Liver (tissue), 3 donors: ENCODE measurements at regions not wholly inside any gene's neighbourhood (a gene's known extent, or its start where the extent isn't known, plus 50 kb on each side); places are given as distances from the start of the nearest gene placed in this dataset.

ENCODE experiments used
- CTCF ChIP-seq: fragments of 150-350 bp; IDR thresholded peaks from 2 replicates; pipeline ENCODE4 v1.5.1; 2017; ENCODE audit warnings: improper control_type of control experiment, low read depth, low read length; ENCODE audit not compliant: missing input control
- TF ChIP-seq, protein P1 (sequence below): IDR thresholded peaks from 2 replicates; pipeline ENCODE4 v1.6.1; 2016; ENCODE audit warnings: antibody characterized with exemption
- donor health status: healthy.
- donor health status: healthy.

GRCh38 chr14:66099931-66100330, 386.2 kb upstream of the CCDC196 start:
- TF ChIP-seq CTCF, result no peak
- TF ChIP-seq, protein P1, sequence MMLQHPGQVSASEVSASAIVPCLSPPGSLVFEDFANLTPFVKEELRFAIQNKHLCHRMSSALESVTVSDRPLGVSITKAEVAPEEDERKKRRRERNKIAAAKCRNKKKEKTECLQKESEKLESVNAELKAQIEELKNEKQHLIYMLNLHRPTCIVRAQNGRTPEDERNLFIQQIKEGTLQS, result no peak
